Hepatocyte (in vitro differentiated cells): ENCODE measurements at regions not wholly inside any gene's neighbourhood (a gene's known extent, or its start where the extent isn't known, plus 50 kb on each side); places are given as distances from the start of the nearest gene placed in this dataset.

Experiments
- DNase-seq: peaks from one replicate; pipeline ENCODE4 v3.0.0-alpha.2; 2016; ENCODE audit warnings: low spot score
- H2AFZ ChIP-seq: fragments of 200-600 bp; sonication (generic); 2 replicates; pipeline ENCODE4 v1.6.0; 2016; ENCODE audit warnings: antibody characterized with exemption, mild to moderate bottlenecking
- H3K27ac ChIP-seq: fragments of 200-600 bp; sonication (generic); 2 replicates; pipeline ENCODE4 v1.5.1; 2016; ENCODE audit warnings: mild to moderate bottlenecking
- H3K27me3 ChIP-seq: fragments of 200-600 bp; sonication (generic); 2 replicates; pipeline ENCODE4 v1.6.1; 2016
- H3K36me3 ChIP-seq: fragments of 200-600 bp; sonication (generic); replicated peaks from 2 replicates; pipeline ENCODE4 v1.5.1; 2016; ENCODE audit warnings: low read depth; ENCODE audit not compliant: insufficient read depth
- H3K4me1 ChIP-seq: fragments of 200-600 bp; sonication (generic); 2 replicates; pipeline ENCODE4 v1.5.1; 2016; ENCODE audit warnings: mild to moderate bottlenecking, moderate library complexity; ENCODE audit not compliant: insufficient read depth
- H3K4me2 ChIP-seq: fragments of 200-600 bp; sonication (generic); 2 replicates; pipeline ENCODE4 v1.6.0; 2016
- H3K4me3 ChIP-seq: fragments of 200-600 bp; sonication (generic); 2 replicates; pipeline ENCODE4 v1.5.1; 2016; ENCODE audit warnings: mild to moderate bottlenecking
- H3K79me2 ChIP-seq: fragments of 200-600 bp; sonication (generic); 2 replicates; pipeline ENCODE4 v1.6.0; 2017; ENCODE audit warnings: mild to moderate bottlenecking
- H3K9me2 ChIP-seq: fragments of 200-600 bp; sonication (generic); replicated peaks from 2 replicates; pipeline ENCODE4 v1.6.0; 2017; ENCODE audit warnings: mild to moderate bottlenecking; ENCODE audit not compliant: insufficient read depth
- H3K9me3 ChIP-seq: fragments of 200-600 bp; sonication (generic); 2 replicates; pipeline ENCODE4 v1.5.1; 2016; ENCODE audit warnings: low read depth, mild to moderate bottlenecking
- H4K20me1 ChIP-seq: fragments of 200-600 bp; sonication (generic); 2 replicates; pipeline ENCODE4 v1.6.0; 2016; ENCODE audit warnings: mild to moderate bottlenecking; ENCODE audit not compliant: insufficient read depth, poor library complexity, severe bottlenecking
- CTCF ChIP-seq: fragments of 200-600 bp; sonication (generic); IDR thresholded peaks from 2 replicates; pipeline ENCODE4 v1.5.1; 2016; ENCODE audit warnings: antibody characterized with exemption, mild to moderate bottlenecking; ENCODE audit not compliant: poor library complexity
- EZH2 ChIP-seq: fragments of 200-600 bp; sonication (generic); IDR thresholded peaks from 2 replicates; pipeline ENCODE4 v1.6.1; 2016; ENCODE audit warnings: antibody characterized with exemption, mild to moderate bottlenecking, borderline replicate concordance
- EZH2phosphoT487 ChIP-seq: fragments of 200-600 bp; sonication (generic); IDR thresholded peaks from one replicate; pipeline ENCODE4 v1.6.1; 2018; ENCODE audit warnings: antibody characterized with exemption, mild to moderate bottlenecking, low read depth, moderate library complexity; ENCODE audit not compliant: unreplicated experiment, severe bottlenecking
- WGBS: methylation state at CpG from one replicate; pipeline ENCODE4 v1.1.6; 2016; ENCODE audit warnings: low lambda C conversion rate; ENCODE audit errors: missing lambda C conversion rate; 5-methylcytosine and 5-hydroxymethylcytosine counted together

- no peak for TF ChIP-seq CTCF
- no peak for TF ChIP-seq EZH2
- no peak for TF ChIP-seq EZH2phosphoT487
- peaks cover 6% of the 10 kb centered on the region for H3K4me1 ChIP-seq
- no peaks in the 10 kb centered on the region for H3K9me3 ChIP-seq
- no peak overlapping the region for H3K27ac ChIP-seq
- no peaks in the 10 kb centered on the region for H3K27me3 ChIP-seq
- no peaks in the 10 kb centered on the region for H4K20me1 ChIP-seq
- H2AFZ ChIP-seq, result no peak overlapping the region
- no peaks in the 10 kb centered on the region for H3K9me2 ChIP-seq
- 69% methylated on average over 13 of the region's 13 CpGs for WGBS
- H3K4me3 ChIP-seq, result no peak overlapping the region
- no peak for DNase-seq
- no peaks in the 10 kb centered on the region for H3K36me3 ChIP-seq
- no peaks in the 10 kb centered on the region for H3K79me2 ChIP-seq
- H3K4me2 ChIP-seq, result no peak overlapping the region
Observed at GRCh38 chr1:36542024-36542961, 59.6 kb upstream of the CSF3R start.

GRCh38 chr1:36540056-36540455 is 57.3 kb upstream of the CSF3R start:
- no peak overlapping the region for H3K4me3 ChIP-seq
- 89% methylated on average over 10 of the region's 10 CpGs for WGBS

GRCh38 chr1:36539526-36539925 is 56.8 kb upstream of the CSF3R start:
- DNase-seq, result peak; percentile 30
- 85% methylated on average over 2 of the region's 2 CpGs for WGBS
- TF ChIP-seq CTCF, result no peak
- TF ChIP-seq EZH2phosphoT487, result no peak
- TF ChIP-seq EZH2, result no peak
- Histone ChIP-seq H3K27ac (peak overlapping the region; percentile 36), H2AFZ (no peak overlapping the region), H3K4me3 (no peak overlapping the region), H3K4me1 (peaks cover 6% of the 10 kb centered on the region), H3K9me2 (no peaks in the 10 kb centered on the region), H3K4me2 (no peak overlapping the region), H3K9me3 (no peaks in the 10 kb centered on the region), H3K79me2 (no peaks in the 10 kb centered on the region), H4K20me1 (no peaks in the 10 kb centered on the region), H3K27me3 (no peaks in the 10 kb centered on the region), H3K36me3 (no peaks in the 10 kb centered on the region)

More at GRCh38 chr1:36540056-36540455, 57.3 kb upstream of the CSF3R start:
- DNase-seq, result no peak
- Histone ChIP-seq H3K79me2 (no peaks in the 10 kb centered on the region), H2AFZ (no peak overlapping the region), H3K27me3 (no peaks in the 10 kb centered on the region), H3K27ac (no peak overlapping the region), H3K9me3 (no peaks in the 10 kb centered on the region), H3K36me3 (no peaks in the 10 kb centered on the region), H3K4me1 (peaks cover 6% of the 10 kb centered on the region), H3K4me2 (no peak overlapping the region), H3K9me2 (no peaks in the 10 kb centered on the region), H4K20me1 (no peaks in the 10 kb centered on the region)
- TF ChIP-seq EZH2 (no peak), EZH2phosphoT487 (no peak), CTCF (no peak)
